Liver (tissue), 3 donors: ENCODE measurements at regions not wholly inside any gene's neighbourhood (a gene's known extent, or its start where the extent isn't known, plus 50 kb on each side); places are given as distances from the start of the nearest gene placed in this dataset.

Experiments
- FOXA1 ChIP-seq: IDR thresholded peaks from 2 replicates; pipeline ENCODE4 v1.6.1; 2016; ENCODE audit warnings: antibody characterized with exemption
- HNF4G ChIP-seq: IDR thresholded peaks from 2 replicates; pipeline ENCODE4 v1.6.1; 2016; ENCODE audit warnings: antibody characterized with exemption
- YY1 ChIP-seq: IDR thresholded peaks from 2 replicates; pipeline ENCODE4 v1.6.1; 2016; ENCODE audit warnings: antibody characterized with exemption, mild to moderate bottlenecking
- TF ChIP-seq, protein P1 (sequence below): fragments of 150-350 bp; IDR thresholded peaks from 2 replicates; pipeline ENCODE4 v1.5.1; 2017; ENCODE audit warnings: improper control_type of control experiment, low read depth, low read length; ENCODE audit not compliant: missing input control
- TF ChIP-seq, protein P2 (sequence below): IDR thresholded peaks from 2 replicates; pipeline ENCODE4 v1.6.1; 2016; ENCODE audit warnings: antibody characterized with exemption
- donor health status: healthy.
- donor health status: healthy.

DNA sequence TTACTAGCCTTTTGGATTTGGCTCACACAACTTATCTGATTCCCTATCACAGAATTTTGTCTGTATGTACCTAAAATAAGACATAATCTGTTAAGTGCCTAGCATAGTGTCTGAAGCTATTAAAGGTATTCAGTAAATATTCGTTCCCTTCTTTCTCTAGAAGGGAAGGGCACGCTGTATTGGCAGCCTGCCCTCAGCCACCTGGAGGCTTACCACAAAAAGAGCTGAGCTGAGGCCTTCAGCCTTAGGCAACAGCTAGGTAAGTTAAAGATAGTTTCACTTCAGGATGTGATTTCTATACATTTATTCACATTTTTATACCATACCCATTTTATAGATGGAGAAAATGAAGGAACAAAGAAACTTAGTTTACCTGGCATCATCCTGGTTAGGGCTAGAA, 400.0 kb upstream of the LCORL start:
- TF ChIP-seq, protein P1, sequence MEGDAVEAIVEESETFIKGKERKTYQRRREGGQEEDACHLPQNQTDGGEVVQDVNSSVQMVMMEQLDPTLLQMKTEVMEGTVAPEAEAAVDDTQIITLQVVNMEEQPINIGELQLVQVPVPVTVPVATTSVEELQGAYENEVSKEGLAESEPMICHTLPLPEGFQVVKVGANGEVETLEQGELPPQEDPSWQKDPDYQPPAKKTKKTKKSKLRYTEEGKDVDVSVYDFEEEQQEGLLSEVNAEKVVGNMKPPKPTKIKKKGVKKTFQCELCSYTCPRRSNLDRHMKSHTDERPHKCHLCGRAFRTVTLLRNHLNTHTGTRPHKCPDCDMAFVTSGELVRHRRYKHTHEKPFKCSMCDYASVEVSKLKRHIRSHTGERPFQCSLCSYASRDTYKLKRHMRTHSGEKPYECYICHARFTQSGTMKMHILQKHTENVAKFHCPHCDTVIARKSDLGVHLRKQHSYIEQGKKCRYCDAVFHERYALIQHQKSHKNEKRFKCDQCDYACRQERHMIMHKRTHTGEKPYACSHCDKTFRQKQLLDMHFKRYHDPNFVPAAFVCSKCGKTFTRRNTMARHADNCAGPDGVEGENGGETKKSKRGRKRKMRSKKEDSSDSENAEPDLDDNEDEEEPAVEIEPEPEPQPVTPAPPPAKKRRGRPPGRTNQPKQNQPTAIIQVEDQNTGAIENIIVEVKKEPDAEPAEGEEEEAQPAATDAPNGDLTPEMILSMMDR: no peak
- no peak for TF ChIP-seq FOXA1
- TF ChIP-seq HNF4G: no peak
- no peak for TF ChIP-seq YY1
- TF ChIP-seq, protein P2, sequence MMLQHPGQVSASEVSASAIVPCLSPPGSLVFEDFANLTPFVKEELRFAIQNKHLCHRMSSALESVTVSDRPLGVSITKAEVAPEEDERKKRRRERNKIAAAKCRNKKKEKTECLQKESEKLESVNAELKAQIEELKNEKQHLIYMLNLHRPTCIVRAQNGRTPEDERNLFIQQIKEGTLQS: no peak
